PFSK-1 (cell line): ENCODE measurements at regions not wholly inside any gene's neighbourhood (a gene's known extent, or its start where the extent isn't known, plus 50 kb on each side); places are given as distances from the start of the nearest gene placed in this dataset.

ENCODE experiments used
- FOXP2 ChIP-seq: optimal IDR thresholded peaks from 2 replicates; pipeline ENCODE3; 2011; ENCODE audit warnings: borderline replicate concordance, control low read depth, inconsistent platforms; ENCODE audit not compliant: insufficient read depth; ENCODE audit errors: extremely low read length, extremely low read depth
- POLR2AphosphoS5 ChIP-seq: IDR thresholded peaks from 2 replicates; pipeline ENCODE4 v1.6.1; 2012; ENCODE audit warnings: low read depth, mild to moderate bottlenecking, control low read depth, low read length, moderate library complexity
- SIN3A ChIP-seq: IDR thresholded peaks from 2 replicates; pipeline ENCODE4 v1.6.1; 2012; ENCODE audit warnings: mild to moderate bottlenecking, low read length, moderate library complexity, borderline replicate concordance; ENCODE audit not compliant: insufficient read depth
- TAF1 ChIP-seq: IDR thresholded peaks from 2 replicates; pipeline ENCODE4 v1.6.1; 2012; ENCODE audit warnings: low read length, control low read depth, borderline replicate concordance; ENCODE audit not compliant: insufficient read depth
- TF ChIP-seq, protein P1 (sequence below), 2 experiments: IDR thresholded peaks; 2 replicates each; pipeline versions ENCODE4 v1.6.1 to v1.8.0; 2011 to 2012; ENCODE audit warnings: low read depth in 2 of 2, low read length in 2 of 2, control low read depth in 1 of 2, inconsistent platforms in 1 of 2, mild to moderate bottlenecking in 1 of 2, moderate library complexity in 1 of 2; ENCODE audit not compliant: insufficient read depth in 1 of 2

DNA sequence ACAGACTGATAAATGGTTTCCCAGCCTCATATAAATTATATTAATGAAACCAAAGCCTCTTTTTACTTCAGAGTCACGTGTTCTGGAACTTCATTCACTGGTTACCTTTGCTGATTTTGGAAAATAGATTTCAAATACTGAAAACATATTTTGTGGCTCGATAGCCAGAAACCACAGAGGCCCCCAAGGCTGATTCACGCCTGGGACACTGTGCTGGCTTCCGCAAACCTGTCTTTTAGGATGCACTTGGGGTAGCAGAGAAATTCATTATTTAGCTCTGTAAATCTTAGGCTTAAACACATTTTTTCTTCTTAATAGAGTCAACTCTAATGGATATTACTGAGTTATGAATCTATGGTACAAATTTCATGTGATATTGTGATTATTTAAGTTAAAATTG, 90.7 kb upstream of the TMEM18 start:
- TF ChIP-seq TAF1 (no peak), POLR2AphosphoS5 (no peak), SIN3A (no peak)

DNA sequence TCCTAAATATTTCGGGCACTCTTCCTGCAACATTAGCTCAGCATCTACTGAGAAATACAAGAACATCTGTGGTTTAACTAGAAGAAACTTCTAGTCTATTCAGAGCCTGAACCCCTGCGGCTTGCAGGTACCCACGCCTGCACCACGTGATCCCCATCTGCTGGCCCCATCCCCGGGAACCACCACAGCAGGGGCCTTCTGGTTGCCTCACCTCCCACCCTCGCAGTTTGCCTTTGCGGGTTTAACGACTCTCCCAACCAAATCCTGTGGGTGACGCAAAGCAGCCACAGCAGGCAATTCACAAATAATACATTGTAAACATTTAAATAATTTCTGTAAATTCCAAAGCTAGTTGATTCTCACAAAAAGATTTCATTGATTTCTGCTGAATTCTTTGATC, 90.2 kb upstream of the TMEM18 start:
- no peak for TF ChIP-seq SIN3A
- no peak for TF ChIP-seq TAF1
- TF ChIP-seq, protein P1, sequence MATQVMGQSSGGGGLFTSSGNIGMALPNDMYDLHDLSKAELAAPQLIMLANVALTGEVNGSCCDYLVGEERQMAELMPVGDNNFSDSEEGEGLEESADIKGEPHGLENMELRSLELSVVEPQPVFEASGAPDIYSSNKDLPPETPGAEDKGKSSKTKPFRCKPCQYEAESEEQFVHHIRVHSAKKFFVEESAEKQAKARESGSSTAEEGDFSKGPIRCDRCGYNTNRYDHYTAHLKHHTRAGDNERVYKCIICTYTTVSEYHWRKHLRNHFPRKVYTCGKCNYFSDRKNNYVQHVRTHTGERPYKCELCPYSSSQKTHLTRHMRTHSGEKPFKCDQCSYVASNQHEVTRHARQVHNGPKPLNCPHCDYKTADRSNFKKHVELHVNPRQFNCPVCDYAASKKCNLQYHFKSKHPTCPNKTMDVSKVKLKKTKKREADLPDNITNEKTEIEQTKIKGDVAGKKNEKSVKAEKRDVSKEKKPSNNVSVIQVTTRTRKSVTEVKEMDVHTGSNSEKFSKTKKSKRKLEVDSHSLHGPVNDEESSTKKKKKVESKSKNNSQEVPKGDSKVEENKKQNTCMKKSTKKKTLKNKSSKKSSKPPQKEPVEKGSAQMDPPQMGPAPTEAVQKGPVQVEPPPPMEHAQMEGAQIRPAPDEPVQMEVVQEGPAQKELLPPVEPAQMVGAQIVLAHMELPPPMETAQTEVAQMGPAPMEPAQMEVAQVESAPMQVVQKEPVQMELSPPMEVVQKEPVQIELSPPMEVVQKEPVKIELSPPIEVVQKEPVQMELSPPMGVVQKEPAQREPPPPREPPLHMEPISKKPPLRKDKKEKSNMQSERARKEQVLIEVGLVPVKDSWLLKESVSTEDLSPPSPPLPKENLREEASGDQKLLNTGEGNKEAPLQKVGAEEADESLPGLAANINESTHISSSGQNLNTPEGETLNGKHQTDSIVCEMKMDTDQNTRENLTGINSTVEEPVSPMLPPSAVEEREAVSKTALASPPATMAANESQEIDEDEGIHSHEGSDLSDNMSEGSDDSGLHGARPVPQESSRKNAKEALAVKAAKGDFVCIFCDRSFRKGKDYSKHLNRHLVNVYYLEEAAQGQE (IDR thresholded peaks at IDR 0.05; ENCODE audit: insufficient read depth in 1 of 2, low read depth in 2 of 2, low read length in 2 of 2) = no peak
- TF ChIP-seq FOXP2 = no peak
- TF ChIP-seq POLR2AphosphoS5 = no peak

DNA sequence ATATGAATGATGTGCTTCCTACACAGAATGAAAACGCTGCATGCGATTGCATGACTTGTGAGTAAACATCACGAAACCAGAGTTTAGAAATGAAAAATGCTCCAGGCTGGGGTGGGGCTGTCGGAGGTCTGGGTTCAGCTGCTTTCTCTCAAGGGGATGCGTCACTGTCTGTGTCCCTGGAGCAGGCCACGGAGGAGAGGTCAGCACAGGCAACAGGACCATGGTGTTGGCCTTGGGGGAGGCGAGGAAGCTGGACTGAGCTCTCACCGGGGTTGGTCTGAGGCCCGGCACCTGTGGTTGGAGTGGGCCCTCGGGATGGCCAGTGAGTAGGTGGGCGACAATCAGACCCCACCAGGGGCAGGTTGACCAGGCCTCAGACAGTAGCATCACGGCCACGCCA, 89.0 kb upstream of the TMEM18 start:
- TF ChIP-seq FOXP2 (no peak), TAF1 (no peak), SIN3A (no peak)

DNA sequence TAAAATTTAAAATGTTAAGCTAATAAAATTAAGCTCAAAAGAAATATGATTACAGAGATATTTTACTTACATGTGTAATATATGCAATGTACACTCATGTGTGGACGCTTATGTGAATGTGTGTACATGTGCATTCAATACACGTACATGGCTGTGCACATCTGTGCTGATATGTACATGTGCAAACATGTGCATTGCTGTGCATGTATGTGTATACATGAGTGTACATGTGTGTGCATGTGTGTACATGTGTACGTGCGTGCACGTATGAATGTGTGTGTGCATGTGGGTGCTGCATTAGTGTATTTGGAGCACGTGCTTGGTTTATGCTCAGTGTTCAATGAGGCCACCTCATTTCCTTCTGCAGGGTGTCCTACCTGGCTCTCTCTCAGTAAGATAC, 88.2 kb upstream of the TMEM18 start:
- TF ChIP-seq TAF1 = no peak
- TF ChIP-seq, protein P1 (IDR thresholded peaks at IDR 0.05; ENCODE audit: insufficient read depth in 1 of 2, low read depth in 2 of 2, low read length in 2 of 2) = no peak
- TF ChIP-seq FOXP2 = no peak
- TF ChIP-seq SIN3A = no peak
- TF ChIP-seq POLR2AphosphoS5 = no peak

DNA sequence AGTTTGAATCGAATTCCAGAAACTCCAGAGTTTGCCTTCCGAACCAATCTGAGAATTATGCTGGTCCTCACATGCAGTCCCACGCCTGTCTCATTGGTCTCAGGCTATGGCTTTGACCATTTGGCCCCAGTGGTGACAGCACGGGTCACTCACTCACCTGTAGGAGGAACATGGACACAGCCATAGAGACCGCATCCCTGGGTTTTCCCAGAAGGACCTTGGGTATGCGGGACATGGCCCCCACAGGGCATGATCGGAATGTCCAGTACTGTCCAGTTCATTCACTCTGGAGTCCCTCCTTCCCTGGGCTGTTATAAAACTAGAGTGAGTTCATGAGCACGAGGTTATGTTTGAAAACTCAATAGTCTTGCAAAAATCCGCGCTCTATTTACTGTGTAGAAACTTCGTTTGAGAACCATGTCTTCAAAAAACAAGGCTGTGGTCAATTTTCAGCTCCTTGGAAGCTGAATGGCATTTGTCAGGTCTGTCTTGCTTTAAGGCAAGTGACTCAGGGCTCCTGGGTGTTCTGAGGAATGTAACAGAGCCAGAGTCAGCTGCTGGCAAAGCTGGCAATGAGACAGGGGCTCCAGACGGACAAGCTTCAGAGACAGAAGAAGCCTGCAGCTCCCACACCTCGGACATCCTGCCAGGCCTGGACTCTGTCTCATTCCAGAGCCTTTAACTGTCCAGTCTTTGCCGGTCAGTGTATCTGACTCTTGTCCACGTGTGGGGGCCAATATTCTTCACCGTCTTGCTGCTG, 86.7 kb upstream of the TMEM18 start:
- TF ChIP-seq SIN3A (no peak), TAF1 (no peak), FOXP2 (no peak), POLR2AphosphoS5 (no peak)

DNA sequence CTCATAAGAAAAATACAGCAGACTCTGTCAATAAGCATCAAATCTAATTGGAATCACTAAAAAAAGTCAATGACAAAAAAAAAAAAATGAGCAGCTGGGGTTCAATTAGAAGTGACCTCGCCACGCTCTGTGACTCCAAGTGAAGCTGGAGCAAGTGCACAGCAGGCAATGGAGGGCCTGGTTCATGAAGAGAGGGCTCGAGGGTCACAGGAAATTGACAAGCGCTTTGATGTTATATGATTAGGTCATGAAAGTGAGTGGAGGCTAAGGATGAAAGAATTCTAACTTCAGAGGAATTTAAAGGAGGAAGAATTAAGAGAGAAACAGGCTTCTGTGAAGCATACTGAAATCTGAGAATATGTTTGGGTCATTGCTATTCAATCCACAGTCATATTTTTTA, 85.4 kb upstream of the TMEM18 start:
- TF ChIP-seq FOXP2 (no peak), SIN3A (no peak), TAF1 (no peak)
- TF ChIP-seq, protein P1 (IDR thresholded peaks at IDR 0.05; ENCODE audit: insufficient read depth in 1 of 2, low read depth in 2 of 2, low read length in 2 of 2) = no peak

DNA sequence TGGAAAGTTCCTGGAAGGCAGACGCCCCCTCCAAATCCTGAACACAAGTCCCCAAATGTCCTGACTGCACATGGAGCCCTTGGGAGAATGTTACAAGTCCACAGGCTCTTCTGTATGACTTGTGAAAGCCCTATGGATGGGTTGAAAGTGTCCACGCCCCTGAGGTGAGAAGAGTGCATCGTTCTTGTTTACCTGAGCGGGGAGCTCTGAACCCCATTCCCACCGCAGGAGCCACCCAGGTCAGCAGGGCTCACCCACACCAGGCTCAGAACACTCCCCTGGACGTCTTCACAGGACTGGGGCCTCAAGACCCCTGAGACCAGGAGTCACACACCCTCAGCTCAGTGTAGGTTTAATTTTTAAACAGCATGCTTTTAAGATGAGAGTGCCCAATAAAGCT, 84.2 kb upstream of the TMEM18 start:
- TF ChIP-seq, protein P1 (IDR thresholded peaks at IDR 0.05; ENCODE audit: insufficient read depth in 1 of 2, low read depth in 2 of 2, low read length in 2 of 2) = no peak
- no peak for TF ChIP-seq FOXP2
